SHP77 (cell line): ENCODE measurements at regions not wholly inside any gene's neighbourhood (a gene's known extent, or its start where the extent isn't known, plus 50 kb on each side); places are given as distances from the start of the nearest gene placed in this dataset.
"Not testable (repeated sequence)": the region's sequence is repeated elsewhere in the genome, so short reads cannot be mapped to it uniquely, and the experiment has no call there.

Experiments used
- DNase-seq, 2 experiments: peaks; one replicate each; lab custom pipeline; 2025; lab: John Stamatoyannopoulos, UW

DNA sequence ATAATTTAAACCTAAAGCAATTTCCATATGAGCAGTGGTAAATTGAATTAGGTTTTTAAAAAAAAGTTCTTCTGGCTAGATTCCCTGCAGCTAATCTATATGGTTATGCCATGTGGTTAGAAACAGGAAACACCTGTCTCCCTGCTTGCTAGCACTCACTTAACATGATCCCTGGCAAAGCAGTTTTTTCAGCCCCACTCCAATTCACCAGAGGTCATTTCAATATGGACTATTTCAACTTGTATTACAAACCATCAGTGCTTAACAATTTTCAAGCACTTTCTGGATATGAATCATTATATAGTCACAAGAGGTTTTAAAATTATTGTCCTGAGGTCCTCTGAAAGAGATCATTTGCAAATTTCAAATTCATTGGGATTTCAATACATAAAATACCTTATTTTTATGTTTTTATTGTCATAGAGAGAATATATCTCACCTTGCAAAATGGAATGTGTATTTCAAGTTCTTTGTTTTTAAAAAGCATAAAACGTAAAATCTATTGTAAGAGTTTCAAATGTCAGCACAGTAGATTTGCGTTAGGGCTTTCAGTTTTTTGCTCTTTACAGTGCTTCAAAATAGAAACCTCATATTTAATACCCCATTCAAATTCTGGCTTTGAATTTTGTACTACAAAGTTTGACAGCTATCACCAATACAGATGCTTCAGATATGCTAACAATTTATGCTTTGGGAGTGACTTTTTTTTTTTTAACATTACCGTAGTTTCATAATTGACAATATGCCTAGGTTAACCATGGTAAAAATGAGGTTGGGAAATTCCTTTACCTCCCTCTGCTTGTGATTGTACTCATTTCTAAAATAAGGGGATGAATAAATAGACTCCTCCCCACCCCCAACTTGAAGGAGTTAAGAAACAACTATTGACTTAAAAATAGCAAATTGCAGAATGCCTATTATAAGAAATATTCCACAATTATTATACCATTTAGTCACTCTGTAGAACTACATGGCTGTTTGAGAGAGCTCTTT is 117.5 kb upstream of the HGF start:
- peak; percentile 31 to 44 for DNase-seq

DNA sequence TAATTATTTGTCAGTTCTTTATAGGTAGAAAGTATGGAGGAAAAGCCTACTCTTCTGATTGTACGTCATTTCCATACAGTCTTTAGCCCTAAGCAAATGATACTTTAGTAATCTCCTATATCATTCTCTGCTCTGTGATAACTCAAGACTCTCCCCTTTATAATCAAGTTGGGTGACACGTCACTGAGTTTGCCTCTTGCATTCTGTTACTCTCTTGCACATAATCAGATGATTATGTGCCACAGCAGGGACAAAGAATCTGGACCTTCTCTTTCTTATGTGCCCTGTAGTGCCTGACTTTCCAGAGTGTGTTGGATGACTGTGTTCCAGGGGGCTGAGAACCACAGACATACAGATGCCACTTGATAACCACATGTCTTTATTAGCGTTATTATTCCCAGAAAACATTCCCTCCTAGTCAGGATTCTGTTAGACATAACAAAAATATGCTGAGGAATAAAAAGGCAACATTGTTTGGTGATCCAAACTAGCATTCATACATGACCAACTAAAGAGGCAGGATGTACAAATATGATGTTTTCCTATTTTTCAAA is 116.4 kb upstream of the HGF start:
- DNase-seq, result no peak

DNA sequence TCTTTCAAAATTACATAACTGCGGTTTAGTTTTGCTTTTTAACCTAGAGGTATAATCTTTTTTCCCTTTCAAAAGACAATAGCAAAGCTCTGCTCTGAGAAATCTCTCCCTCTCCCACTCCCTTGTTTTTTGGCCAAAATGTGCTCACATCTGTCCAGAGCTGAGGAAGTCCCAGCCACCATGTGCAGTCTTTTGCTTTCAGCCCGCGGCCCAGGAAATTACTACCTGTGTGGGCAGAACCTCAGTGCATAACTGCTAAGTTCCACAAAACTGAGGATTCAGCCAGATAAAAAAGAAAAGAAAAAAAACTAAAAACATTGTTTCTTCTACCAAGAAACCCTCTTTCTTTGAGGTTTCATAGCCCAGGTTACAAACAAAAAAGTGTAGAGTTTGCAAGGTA is 115.0 kb upstream of the HGF start:
- no peak for DNase-seq

DNA sequence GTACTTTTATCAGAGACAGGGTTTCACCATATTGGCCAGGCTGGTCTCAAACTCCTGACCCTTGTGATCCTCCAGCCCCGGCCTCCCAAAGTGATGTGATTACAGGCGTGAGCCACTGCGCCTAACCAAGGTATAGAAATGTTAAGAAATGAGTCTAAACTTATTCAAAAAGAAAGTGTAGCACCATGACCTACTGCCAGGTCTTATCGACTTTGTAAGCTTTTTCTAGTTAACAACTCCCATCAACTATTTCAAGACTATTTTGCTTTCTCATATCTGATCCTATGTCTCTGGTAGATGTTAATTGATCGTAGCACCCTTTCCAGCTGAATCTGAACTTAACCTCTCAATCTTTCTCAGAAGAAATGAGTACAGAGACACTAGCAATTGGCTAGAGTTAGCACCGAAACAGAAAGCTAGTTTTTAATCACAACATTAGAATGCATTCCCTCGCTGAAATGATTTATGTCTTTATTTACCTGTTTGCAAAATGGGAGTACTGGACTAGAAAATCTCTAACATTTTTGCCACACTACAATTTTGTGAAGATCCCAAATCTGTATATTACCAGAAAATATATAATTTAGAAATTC is 114.0 kb upstream of the HGF start:
- DNase-seq, result no peak

DNA sequence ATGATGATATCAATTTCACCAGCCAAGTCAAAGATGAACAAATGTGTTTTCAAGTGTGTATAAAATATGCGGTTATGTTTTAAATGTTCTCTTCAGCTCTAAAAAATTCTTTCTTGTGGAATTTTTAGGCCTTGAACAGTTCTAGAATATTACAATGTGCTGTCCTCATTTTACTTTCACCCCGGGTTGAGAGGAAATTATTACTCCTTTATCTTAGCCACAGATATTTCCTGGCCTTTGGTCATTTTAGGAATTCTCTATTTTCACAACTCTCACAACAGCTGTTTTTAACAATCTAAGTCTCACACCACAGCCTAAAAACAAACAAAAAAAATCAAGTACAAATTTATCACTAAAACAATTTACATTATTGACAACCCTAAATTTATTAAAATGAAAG is 112.2 kb upstream of the HGF start:
- no peak for DNase-seq

DNA sequence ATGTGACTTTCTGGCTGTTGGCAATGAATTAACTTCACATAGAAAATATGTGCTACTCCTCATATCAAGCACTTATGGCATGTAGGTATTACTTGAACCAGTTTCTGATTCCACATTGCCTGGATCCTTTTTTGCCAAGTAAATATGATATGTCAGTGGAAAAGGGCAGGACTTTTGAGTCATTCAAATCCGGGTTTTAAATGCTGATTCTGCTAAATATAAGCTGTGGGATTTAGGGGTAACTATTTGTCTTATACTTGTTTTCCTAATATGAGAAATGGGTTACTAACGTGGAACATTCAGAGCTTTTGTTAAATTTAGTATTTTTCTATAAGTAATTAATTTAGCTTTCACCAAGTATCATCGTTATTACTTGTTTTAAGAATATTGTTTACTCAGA is 108.0 kb upstream of the HGF start:
- DNase-seq, result no peak

DNA sequence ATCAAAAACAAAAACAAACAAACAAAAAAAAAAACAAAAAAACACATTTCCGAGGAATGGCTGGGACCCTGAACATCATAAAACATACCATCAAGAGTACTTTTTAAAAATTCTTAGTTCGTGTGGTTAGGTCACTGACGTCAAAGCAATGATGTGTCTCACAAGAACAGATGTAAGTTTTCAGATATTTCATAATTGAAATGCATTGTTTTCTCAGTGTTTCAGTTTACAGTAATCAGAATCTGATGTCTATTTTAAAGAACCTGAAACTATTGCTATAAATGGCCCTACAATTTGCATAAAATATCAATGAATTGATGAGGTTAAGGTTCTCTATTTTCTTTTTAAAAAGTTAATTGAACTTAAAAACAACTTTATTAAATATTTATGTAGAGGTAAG is 103.7 kb upstream of the HGF start:
- no peak for DNase-seq

DNA sequence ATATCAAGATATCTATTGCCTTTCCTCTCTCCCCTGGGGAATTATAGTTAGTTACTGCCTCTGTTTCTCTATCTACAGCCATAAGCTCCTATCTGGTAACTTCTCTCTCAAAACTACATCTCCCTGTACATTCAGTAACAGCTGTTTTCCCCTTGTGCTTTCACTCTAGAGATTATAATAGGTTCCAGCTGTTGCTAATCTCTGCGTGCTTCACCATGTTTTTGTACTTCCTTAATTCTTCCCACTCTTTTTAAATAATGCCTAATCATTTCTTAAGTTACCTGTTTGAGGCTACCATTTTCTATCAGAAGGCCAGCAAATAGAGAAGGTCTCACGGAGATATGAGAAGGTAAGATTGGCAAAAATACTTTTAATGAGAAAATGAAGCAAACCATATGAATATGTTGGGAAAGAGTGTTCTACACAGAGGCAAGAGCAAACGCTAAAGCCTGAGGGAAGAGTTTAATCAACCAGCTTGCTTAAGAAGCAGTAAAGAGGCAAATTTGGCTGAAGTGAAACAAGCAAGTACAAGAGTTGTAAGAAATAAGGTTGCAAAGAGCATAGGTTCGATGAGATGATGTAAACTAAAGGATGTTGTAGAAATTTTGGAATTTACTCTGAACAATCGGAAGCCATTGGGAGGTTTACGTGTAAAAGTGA is 101.9 kb upstream of the HGF start:
- DNase-seq, result no peak

DNA sequence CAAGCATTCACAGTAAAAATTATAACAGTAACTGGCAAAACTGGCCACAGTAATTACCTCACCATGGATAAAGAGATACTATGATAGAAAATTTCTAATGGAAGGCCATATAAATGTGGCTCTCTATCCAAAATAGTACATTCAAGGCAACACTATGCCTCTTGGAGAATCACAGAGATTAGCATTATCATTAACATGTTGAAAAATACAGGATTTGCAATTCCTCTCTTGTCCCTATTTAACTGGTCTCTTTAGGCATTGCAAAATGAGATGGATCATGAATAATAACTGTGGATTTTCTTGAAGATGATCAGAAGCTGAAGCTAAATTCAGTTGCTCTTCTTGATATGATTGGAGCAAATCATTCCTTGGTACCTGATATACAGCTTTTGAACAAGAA is 100.8 kb upstream of the HGF start:
- no peak for DNase-seq

DNA sequence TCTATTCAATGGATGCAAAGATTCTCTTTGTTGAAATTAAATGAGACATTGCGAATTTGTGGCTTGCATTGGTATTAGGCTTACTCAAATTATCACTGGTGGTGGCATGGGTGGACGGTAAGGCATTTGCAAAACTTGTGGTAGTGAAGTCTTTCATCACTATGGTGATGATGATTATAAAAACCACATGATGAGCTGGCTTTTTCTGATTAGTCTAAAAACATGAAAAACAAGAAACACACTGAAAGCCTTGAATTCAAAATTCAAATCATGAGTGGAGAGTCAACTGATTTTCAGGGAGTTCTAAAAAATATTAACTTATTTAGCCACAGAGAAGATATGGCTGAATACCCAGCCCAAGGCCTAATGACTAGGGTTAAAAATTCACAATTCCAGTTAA is 99.8 kb upstream of the HGF start:
- no peak for DNase-seq

DNA sequence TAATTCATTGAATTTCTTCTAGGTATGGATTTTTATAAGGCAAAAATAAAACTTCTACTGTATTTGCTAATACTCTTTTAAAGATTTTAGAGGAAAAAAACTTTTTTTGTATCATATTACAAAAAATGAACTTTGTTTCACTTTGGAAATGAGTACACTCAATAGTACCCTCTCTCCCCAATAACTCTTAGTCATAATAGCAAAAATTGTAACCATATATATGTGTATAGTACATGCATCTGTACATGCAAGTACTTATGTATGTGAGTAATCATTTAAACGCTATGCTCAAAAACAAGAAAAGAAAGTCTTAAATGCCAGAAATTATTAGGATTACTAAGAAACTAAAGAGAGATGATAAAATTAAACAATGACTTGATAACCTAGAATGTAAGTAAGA is 95.9 kb upstream of the HGF start:
- no peak for DNase-seq

DNA sequence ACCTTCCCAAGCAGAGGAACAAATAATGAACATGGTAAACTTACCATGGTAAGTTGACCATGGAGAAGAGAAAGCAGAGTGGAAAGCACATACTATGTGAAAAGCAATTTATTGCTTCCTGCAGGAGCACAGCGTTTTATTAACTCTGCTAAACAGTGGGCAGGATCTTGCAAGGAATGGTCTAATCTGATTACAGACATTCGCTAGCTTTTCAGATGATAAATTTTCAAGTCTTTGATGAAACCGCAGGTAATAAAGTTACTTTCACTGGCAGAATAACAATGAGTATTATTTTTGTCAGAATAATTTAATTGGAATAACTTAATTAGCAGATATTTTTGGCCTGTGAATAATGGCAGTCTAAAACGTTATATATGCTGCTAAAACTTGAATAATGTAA is 89.6 kb upstream of the HGF start:
- DNase-seq, result no peak

DNA sequence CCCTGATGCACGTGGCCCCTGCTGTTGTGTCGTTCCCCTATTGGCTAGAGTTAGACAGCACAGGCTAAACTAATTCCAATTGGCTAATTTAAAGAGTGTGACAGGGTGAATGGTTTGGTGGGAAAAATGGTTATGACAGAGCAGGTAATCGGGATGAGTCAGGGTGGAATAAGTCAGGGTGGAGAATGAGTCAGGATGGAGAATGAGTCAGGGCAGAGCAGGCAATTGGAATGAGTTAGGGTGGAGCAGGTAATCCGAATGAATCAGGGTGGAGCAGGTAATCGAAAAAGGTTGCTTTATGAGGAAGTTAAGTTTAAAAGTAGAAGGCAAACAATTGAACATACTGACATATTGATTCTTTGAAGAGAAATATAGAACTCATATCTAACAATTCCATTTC is 89.0 kb upstream of the HGF start:
- not testable (repeated sequence) for DNase-seq

DNA sequence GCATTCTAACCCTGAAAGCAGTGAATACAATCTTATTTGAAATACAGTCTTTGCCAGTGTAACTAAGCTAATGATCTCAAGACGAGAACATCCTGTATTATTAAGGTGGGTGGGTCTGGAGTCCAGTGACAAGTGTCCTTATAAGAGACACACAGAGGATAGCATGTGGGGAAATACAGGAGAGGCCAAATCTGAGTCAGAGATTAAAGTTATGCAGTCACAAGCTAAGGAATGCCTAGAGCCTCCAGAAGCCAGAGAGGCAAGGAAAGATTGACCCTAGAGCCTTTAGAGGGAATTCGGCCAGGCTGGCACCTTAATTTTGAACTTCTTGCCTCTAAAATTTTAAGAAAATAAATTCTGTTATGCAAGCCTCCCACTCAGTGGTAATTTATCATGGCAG is 87.5 kb upstream of the HGF start:
- no peak for DNase-seq

DNA sequence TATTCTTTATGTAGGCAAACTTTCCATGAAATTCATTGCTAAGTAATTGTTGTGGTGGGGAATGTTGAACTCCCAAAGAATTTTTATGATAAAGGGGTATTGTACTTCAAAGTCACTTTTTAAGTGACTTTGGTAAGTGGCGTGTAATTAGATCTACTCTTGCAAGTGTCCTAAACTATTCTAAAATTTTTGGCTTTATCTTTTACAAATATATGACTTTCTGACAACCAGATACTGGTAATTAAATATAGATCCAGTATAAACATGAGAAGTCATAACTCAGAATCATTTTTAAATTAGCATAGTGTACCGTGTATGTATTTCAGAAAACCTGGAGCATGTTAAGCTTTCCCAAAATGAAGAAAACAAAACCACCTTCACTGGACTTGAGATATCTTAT is 84.7 kb upstream of the HGF start:
- DNase-seq, result no peak

DNA sequence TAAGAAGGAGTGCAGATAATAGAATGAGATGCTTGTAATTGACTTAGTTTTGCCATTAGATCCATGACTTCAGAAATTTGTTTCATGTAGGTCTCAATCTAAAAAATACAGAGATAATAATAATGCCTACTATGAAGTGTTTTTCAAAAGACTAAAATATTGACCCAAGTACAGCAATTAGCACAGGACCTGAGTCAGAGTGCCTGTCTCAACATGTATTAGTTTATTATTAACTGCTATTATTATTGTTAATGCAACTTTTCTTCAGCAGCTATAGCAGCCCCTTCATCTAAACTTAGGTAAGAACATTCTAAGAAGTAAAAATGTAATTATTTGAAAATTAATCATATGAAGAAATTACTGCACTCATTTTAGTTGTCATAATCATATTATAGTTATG is 82.9 kb upstream of the HGF start:
- no peak for DNase-seq

DNA sequence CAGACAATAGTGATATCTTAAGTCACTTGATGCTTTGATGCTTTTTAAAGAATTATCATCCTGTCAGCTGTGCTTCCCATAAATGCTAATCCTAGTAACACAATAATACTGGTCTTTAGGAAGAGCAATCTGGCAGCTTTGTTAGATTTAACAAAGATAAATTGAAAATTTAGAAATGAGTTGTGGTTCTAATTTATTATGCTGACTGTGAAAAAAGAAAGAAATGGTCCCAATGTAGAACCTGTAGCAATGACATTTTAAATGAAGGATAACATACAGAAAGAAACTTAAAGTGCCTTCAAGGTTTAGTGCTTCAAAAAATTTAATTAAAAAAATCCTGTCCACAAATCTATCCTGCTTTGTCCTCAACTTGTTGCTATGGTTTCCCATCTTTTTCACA is 81.6 kb upstream of the HGF start:
- no peak for DNase-seq

DNA sequence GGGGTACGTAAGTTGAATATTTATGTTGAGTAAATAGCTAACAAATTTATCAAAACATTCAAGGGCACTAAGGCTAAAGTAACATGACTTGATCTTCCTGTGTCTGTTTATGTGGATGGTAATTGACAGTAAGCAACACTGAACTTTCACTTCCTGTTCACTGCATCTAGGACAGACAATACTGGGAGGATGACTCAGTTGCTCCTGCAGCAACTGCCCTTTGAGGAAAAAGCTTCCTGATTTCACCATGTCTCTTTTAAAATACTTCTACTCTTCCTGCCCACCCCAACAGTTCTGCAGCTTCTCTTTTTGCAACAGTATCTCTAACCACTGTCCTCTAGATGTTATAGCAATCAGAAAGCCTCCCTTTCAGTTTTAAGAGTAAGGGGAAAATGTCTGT is 76.6 kb upstream of the HGF start:
- DNase-seq, result no peak

DNA sequence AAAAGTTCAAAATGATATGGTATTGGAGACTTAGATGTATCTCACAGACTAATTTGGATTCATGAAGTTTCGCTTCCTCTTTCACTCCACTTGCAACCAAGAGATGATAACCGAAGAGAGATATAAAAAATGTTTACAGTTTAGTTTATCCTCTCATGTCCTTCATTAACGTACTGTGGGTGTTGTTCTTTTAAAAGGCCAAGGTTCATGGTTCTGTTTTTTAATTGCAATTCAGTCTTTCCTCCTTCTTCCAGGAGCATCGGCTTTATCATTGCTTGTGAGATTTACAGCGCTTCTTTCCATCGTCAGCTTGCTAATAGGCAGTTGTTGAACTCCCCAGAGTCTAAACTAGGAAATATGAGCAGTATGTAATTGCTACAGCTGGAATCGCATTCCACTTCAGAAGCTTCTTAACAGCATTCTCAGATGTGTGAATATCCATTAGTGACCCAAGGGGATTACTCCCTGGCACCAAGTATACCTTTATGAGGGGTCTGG is 75.9 kb upstream of the HGF start:
- no peak for DNase-seq

DNA sequence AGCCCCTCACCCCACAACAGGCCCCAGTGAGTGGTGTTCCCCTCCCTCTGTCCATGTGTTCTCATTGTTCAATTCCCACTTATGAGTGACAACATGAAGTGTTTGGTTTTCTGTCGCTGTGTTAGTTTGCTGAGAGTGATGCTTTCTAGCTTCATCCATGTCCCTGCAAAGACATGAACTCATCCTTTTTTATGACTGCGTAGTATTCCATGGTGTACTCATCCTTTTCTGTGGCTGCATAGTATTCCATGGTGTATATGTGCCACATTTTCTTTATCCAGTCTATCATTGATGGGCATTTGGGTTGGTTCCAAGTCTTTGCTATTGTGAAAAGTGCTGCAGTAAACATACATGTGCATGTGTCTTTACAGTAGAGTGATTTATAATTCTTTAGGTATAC is 73.8 kb upstream of the HGF start:
- not testable (repeated sequence) for DNase-seq

DNA sequence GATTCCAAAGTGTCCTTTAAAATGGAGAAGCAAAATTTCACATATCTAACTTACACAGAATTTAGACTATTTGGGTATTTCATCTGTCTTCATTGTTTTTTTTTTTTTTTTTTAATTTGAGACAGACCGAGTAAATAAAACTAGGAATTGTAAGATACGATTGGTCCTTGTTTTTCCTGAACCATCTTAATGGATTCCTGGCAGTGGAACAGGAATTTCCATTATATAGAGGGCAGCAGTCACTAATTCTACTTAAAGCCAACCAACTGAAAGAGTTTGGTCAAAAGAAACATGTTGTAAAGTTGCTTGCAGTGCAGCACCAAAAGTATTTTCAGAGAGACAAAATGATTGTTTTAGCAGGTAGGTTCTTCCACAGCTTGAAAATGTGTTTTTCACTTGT is 72.5 kb upstream of the HGF start:
- no peak for DNase-seq

DNA sequence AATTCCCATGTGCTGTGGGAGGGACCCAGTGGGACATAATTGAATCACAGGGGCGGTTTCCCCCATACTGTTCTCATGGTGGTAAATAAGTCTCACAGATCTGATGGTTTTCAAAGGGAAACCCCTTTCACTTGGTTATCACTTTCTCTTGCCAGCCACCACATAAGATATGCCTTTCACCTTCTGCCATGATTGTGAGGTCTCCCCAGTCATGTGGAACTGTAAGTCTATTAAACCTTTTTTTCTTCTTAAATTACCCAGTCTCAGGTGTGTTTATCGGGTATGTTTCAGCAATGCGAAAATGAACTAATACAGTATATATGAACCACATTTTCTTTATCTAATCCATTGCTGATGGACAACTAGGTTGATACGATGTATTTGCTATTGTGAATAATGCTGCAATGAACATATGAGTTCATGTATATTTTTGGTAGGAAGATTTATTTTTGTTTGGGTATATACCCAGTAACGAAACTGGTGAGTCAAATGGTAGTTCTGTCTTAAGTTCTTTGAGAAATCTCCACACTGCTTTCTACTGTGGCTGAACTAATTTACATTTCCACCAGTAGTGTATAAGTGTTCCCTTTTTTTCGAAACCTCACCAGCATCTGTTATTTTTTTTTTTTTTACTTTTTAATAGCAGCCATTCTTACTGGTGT is 70.0 kb upstream of the HGF start:
- no peak for DNase-seq
